ENCODE measurements at regions not wholly inside any gene's neighbourhood (a gene's known extent, or its start where the extent isn't known, plus 50 kb on each side); places are given as distances from the start of the nearest gene placed in this dataset.

DNA sequence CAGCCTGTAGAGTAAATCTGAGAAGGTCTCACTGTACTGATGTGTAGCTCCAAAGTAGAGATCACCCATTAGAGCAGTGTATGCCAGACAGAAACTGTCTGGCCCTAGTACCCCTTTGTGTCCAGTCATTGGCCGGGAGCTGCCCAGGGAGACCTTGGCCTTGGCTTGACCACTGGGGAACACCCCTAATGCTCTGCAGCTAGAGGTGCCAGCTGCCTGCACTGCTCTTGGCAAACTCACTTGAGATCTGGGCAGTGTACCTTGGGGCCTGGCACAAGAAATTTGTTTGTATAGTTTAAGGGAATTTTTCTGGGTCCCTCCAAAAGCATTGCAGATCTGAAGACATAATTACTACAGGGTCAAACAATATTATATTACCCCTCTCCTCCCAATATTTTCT lies 78.7 kb upstream of the MPHOSPH6 start:
- no peak overlapping the region for H3K27ac ChIP-seq
- no peak overlapping the region for H3K4me2 ChIP-seq
- BruUV-seq (replicated peaks): no TSS peak
- H3K4me1 ChIP-seq (replicated peaks; ENCODE audit: insufficient read depth): no peaks in the 10 kb centered on the region
- H3K9me2 ChIP-seq (ENCODE audit: insufficient read depth): no peaks in the 10 kb centered on the region
- intact Hi-C loops (cut with micrococcal nuclease; ENCODE audit: unreplicated experiment): no loop called here
- H3K9me3 ChIP-seq (ENCODE audit: insufficient read depth, low read depth): no peaks in the 10 kb centered on the region
- TF ChIP-seq CTCF (conservative IDR thresholded peaks at IDR 0.05) (no peak), EZH2 (IDR thresholded peaks at IDR 0.05; ENCODE audit: low read depth) (no peak)
- CTCF ChIA-PET: no interaction called here
- no peak overlapping the region for H2AFZ ChIP-seq
- H3K27me3 ChIP-seq (ENCODE audit: insufficient read depth, low read depth): peaks cover 41% of the 10 kb centered on the region; the same call in 1 of the 2 replicates
- H4K20me1 ChIP-seq (ENCODE audit: insufficient read depth): no peaks in the 10 kb centered on the region
- no peak for DNase-seq
- POLR2A ChIA-PET (ENCODE audit: unreplicated experiment): no interaction called here
- no peaks in the 10 kb centered on the region for H3K36me3 ChIP-seq (ENCODE audit: low read depth)
- no peaks in the 10 kb centered on the region for H3K79me2 ChIP-seq (ENCODE audit: low read depth)
- no peaks in the 10 kb centered on the region for H3F3A ChIP-seq (ENCODE audit: insufficient read depth, low read depth)
- H3K4me3 ChIP-seq: no peak overlapping the region

DNA sequence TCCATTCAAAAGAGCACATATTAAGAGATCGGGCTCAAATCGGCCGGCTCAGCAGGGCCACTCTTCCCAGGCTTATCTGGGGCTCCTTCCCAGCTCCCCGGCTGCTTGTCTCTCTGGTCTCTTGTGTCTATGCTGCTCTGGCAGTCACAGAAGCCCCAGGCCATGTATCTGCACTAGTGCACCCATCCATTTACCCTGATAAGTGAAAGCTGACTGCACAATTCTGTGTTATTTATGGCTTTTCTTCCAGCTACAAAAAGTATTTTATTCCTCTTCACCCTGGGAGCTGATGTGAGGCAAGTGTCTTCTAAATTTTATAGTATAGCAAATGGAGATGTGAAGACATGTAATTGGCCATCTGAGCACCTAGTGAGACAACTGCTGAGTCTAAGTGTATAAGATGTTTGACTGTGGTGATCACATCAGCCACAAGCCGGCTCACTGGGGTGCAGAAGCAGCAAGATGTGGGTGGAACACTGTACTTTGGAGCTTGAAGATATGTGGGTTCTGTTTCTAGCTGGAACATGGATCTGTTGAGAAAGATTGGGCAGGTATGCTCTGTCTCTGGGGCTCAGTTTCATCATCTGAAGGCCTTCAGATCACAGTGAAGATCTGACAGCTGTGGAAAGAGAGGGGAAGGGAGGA lies 78.1 kb upstream of the MPHOSPH6 start:
- Histone ChIP-seq H3K4me3 (no peak overlapping the region), H3K4me2 (no peak overlapping the region), H3K4me1 (replicated peaks; ENCODE audit: insufficient read depth) (no peaks in the 10 kb centered on the region), H4K20me1 (ENCODE audit: insufficient read depth) (no peaks in the 10 kb centered on the region), H3K27ac (no peak overlapping the region), H3K36me3 (ENCODE audit: low read depth) (no peaks in the 10 kb centered on the region), H3K79me2 (ENCODE audit: low read depth) (no peaks in the 10 kb centered on the region), H3K9me2 (ENCODE audit: insufficient read depth) (no peaks in the 10 kb centered on the region), H3K9me3 (ENCODE audit: insufficient read depth, low read depth) (no peaks in the 10 kb centered on the region), H2AFZ (no peak overlapping the region), H3K27me3 (ENCODE audit: insufficient read depth, low read depth) (peaks cover 41% of the 10 kb centered on the region; the same call in 1 of the 2 replicates), H3F3A (ENCODE audit: insufficient read depth, low read depth) (no peaks in the 10 kb centered on the region)
- no peak for DNase-seq
- TF ChIP-seq CTCF (conservative IDR thresholded peaks at IDR 0.05) (no peak), EZH2 (IDR thresholded peaks at IDR 0.05; ENCODE audit: low read depth) (no peak)
- CTCF ChIA-PET: no interaction called here
- POLR2A ChIA-PET (ENCODE audit: unreplicated experiment): no interaction called here
- intact Hi-C loops (cut with micrococcal nuclease; ENCODE audit: unreplicated experiment): no loop called here
- BruUV-seq (replicated peaks): no TSS peak

- peaks cover 27% of the 10 kb centered on the region; the same call in 1 of the 2 replicates for H3K27me3 ChIP-seq (ENCODE audit: insufficient read depth, low read depth)
- CTCF ChIA-PET: no interaction called here
- no TSS peak for BruUV-seq (replicated peaks)
Observed at GRCh38 chr16:82242201-82242600, 72.2 kb upstream of the MPHOSPH6 start.

More at GRCh38 chr16:82242201-82242600, 72.2 kb upstream of the MPHOSPH6 start:
- H3K9me2 ChIP-seq (ENCODE audit: insufficient read depth): no peaks in the 10 kb centered on the region
- no peaks in the 10 kb centered on the region for H3F3A ChIP-seq (ENCODE audit: insufficient read depth, low read depth)
- H3K4me1 ChIP-seq (replicated peaks; ENCODE audit: insufficient read depth): no peaks in the 10 kb centered on the region
- POLR2A ChIA-PET (ENCODE audit: unreplicated experiment): no interaction called here
- H3K36me3 ChIP-seq (ENCODE audit: low read depth): no peaks in the 10 kb centered on the region
- H3K79me2 ChIP-seq (ENCODE audit: low read depth): no peaks in the 10 kb centered on the region
- no peaks in the 10 kb centered on the region for H4K20me1 ChIP-seq (ENCODE audit: insufficient read depth)
- intact Hi-C loops (cut with micrococcal nuclease; ENCODE audit: unreplicated experiment): no loop called here
- H3K9me3 ChIP-seq (ENCODE audit: insufficient read depth, low read depth): no peaks in the 10 kb centered on the region
- TF ChIP-seq CTCF (conservative IDR thresholded peaks at IDR 0.05): no peak
- TF ChIP-seq EZH2 (IDR thresholded peaks at IDR 0.05; ENCODE audit: low read depth): no peak
- H3K4me2 ChIP-seq: no peak overlapping the region
- no peak overlapping the region for H3K27ac ChIP-seq
- no peak for DNase-seq
- no peak overlapping the region for H2AFZ ChIP-seq
- H3K4me3 ChIP-seq: no peak overlapping the region

Measured in PC-9 (cell line).